PC-3 (cell line): ENCODE measurements at regions not wholly inside any gene's neighbourhood (a gene's known extent, or its start where the extent isn't known, plus 50 kb on each side); places are given as distances from the start of the nearest gene placed in this dataset.

Experiments used
- ATAC-seq: fragments of 200-7000 bp; cut with Tn5 transposase; 2 replicates; pipeline ENCODE4 v1.9.1; 2020; ENCODE audit warnings: mild to moderate bottlenecking, moderate library complexity
- BruUV-seq: library from RNA; stranded (reverse); fragments of 400-500 nt; replicated peaks from 2 replicates; lab custom pipeline; 2021; lab: Mats Ljungman, UMichigan
- CTCF ChIA-PET: fragments of 300-600 bp; sonication (Branson Sonifier 250); formaldehyde crosslinking; loops from one replicate; lab custom pipeline; 2022; ENCODE audit warnings: antibody characterized with exemption; lab: Charles Lee
- POLR2A ChIA-PET: fragments of 300-600 bp; sonication (Branson Sonifier 250); formaldehyde crosslinking; loops from one replicate; lab custom pipeline; 2022; ENCODE audit warnings: antibody characterized with exemption; ENCODE audit not compliant: unreplicated experiment; lab: Charles Lee
- DNase-seq: peaks from one replicate; pipeline ENCODE4 v3.0.0-alpha.2; 2015
- H2AFZ ChIP-seq: fragments of 300-600 bp; sonication (generic); 2 replicates; pipeline ENCODE4 v1.6.0; 2016; ENCODE audit warnings: antibody characterized with exemption, low read length
- H3F3A ChIP-seq: fragments of 300-600 bp; sonication (generic); one replicate; pipeline ENCODE4 v1.6.0; 2017; ENCODE audit warnings: antibody characterized with exemption, low read length, control low read depth, mild to moderate bottlenecking; ENCODE audit not compliant: unreplicated experiment
- H3K27ac ChIP-seq: fragments of 300-600 bp; sonication (generic); 2 replicates; pipeline ENCODE4 v1.5.1; 2016; ENCODE audit warnings: mild to moderate bottlenecking, low read length
- H3K27me3 ChIP-seq: fragments of 300-600 bp; sonication (generic); 2 replicates; pipeline ENCODE4 v1.6.1; 2016; ENCODE audit warnings: low read length, mixed read lengths
- H3K36me3 ChIP-seq: fragments of 300-600 bp; sonication (generic); 2 replicates; pipeline ENCODE4 v1.6.1; 2016; ENCODE audit warnings: low read depth, mixed run types, low read length, mixed read lengths
- H3K4me1 ChIP-seq: fragments of 300-600 bp; sonication (generic); 2 replicates; pipeline ENCODE4 v1.5.1; 2016; ENCODE audit warnings: low read length; ENCODE audit not compliant: insufficient read depth
- H3K4me2 ChIP-seq: fragments of 300-600 bp; sonication (generic); 2 replicates; pipeline ENCODE4 v1.6.0; 2016; ENCODE audit warnings: low read length
- H3K4me3 ChIP-seq: fragments of 300-600 bp; sonication (generic); 2 replicates; pipeline ENCODE4 v1.5.1; 2016; ENCODE audit warnings: mild to moderate bottlenecking, low read length, mixed read lengths
- H3K79me2 ChIP-seq: fragments of 300-600 bp; sonication (generic); 2 replicates; pipeline ENCODE4 v1.6.1; 2017; ENCODE audit warnings: low read length, mixed read lengths
- H3K9ac ChIP-seq: fragments of 300-600 bp; sonication (generic); 2 replicates; pipeline ENCODE4 v1.6.0; 2016; ENCODE audit warnings: mild to moderate bottlenecking, low read length
- H3K9me2 ChIP-seq: fragments of 300-600 bp; sonication (generic); replicated peaks from 2 replicates; pipeline ENCODE4 v1.6.1; 2016; ENCODE audit warnings: mixed run types, low read length, mixed read lengths
- H3K9me3 ChIP-seq: fragments of 300-600 bp; sonication (generic); 2 replicates; pipeline ENCODE4 v1.6.1; 2016; ENCODE audit warnings: low read length, mixed read lengths
- H4K20me1 ChIP-seq: fragments of 300-600 bp; sonication (generic); 2 replicates; pipeline ENCODE4 v1.6.1; 2016; ENCODE audit warnings: low read length, mixed read lengths
- EZH2 ChIP-seq: fragments of 300-600 bp; sonication (generic); IDR thresholded peaks from one replicate; pipeline ENCODE4 v1.6.1; 2017; ENCODE audit warnings: antibody characterized with exemption, mild to moderate bottlenecking, low read length; ENCODE audit not compliant: unreplicated experiment
- EZH2phosphoT487 ChIP-seq: fragments of 300-600 bp; sonication (generic); IDR thresholded peaks from 2 replicates; pipeline ENCODE4 v1.6.1; 2018; ENCODE audit warnings: mild to moderate bottlenecking, antibody characterized with exemption, low read length, borderline replicate concordance
- intact Hi-C: fragments of 100-400 bp; cut with micrococcal nuclease; formaldehyde crosslinking; loops from 2 replicates; pipeline ENCODE4 v1.9.0; 2023
- TF ChIP-seq, protein P1 (sequence below): fragments of 300-600 bp; sonication (generic); conservative IDR thresholded peaks from 2 replicates; pipeline ENCODE4 v1.5.1; 2017; ENCODE audit warnings: antibody characterized with exemption, low read depth, mild to moderate bottlenecking, low read length

DNA sequence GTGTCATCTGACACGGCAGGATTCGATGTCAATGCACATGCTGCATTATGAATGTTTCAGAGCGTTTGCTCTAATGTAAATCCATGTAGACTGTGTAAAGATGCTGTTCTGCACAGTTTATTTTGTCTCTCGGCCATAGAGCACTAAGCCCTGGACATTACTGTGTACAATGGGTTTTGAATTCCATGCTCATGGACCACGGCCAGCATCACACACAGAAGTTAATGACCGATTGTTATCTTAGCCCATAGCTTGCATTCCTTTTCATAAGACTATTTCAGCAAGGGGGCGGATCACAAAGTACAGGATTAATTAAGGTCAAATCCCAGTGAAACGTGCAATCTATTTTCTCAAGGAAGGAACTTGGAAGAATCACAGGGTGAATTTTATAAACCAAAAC, 286.1 kb upstream of the TENM3 start:
- no peaks in the 10 kb centered on the region for H3K4me1 ChIP-seq
- H3K36me3 ChIP-seq: no peaks in the 10 kb centered on the region
- H3K27me3 ChIP-seq: no peaks in the 10 kb centered on the region
- no peak overlapping the region for H3K27ac ChIP-seq
- no peak overlapping the region for H3K4me2 ChIP-seq
- no peaks in the 10 kb centered on the region for H4K20me1 ChIP-seq
- no peaks in the 10 kb centered on the region for H3K79me2 ChIP-seq
- no peak for ATAC-seq
- ChIA-PET POLR2A (no interaction called here), CTCF (no interaction called here)
- H3K9ac ChIP-seq: no peak overlapping the region
- no peaks in the 10 kb centered on the region for H3K9me2 ChIP-seq
- DNase-seq: no peak
- no peaks in the 10 kb centered on the region for H3F3A ChIP-seq
- no peak overlapping the region for H2AFZ ChIP-seq
- H3K9me3 ChIP-seq: no peaks in the 10 kb centered on the region
- no peak overlapping the region for H3K4me3 ChIP-seq
- intact Hi-C loops: no loop called here
- TF ChIP-seq EZH2: no peak
- BruUV-seq: no TSS peak

DNA sequence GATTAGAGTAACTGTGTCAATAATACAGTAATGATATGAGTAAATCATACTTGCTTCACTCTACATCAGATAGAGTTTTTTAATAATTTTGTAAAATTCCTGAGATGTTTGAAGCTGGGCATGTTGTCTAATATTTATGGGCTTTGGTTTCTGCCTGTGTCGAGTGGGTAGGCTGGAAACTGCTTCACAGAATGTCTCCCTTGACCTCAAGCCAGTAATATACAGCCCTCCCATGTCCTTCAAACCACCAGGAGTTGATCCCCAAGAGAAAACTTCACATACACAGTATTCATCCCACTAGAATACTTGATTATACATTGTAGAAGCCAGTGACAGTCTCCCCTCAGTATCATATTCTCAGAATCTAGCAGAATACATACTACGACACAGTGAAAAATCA, 284.8 kb upstream of the TENM3 start:
- H4K20me1 ChIP-seq: no peaks in the 10 kb centered on the region
- H3K9me3 ChIP-seq: no peaks in the 10 kb centered on the region
- ATAC-seq (no peak), DNase-seq (no peak)
- no peaks in the 10 kb centered on the region for H3K27me3 ChIP-seq
- no peak overlapping the region for H3K4me2 ChIP-seq
- H3K4me1 ChIP-seq: no peaks in the 10 kb centered on the region
- H3K9ac ChIP-seq: no peak overlapping the region
- H2AFZ ChIP-seq: no peak overlapping the region
- H3K9me2 ChIP-seq: no peaks in the 10 kb centered on the region
- intact Hi-C loops: no loop called here
- no peak for TF ChIP-seq EZH2phosphoT487
- TF ChIP-seq, protein P1, sequence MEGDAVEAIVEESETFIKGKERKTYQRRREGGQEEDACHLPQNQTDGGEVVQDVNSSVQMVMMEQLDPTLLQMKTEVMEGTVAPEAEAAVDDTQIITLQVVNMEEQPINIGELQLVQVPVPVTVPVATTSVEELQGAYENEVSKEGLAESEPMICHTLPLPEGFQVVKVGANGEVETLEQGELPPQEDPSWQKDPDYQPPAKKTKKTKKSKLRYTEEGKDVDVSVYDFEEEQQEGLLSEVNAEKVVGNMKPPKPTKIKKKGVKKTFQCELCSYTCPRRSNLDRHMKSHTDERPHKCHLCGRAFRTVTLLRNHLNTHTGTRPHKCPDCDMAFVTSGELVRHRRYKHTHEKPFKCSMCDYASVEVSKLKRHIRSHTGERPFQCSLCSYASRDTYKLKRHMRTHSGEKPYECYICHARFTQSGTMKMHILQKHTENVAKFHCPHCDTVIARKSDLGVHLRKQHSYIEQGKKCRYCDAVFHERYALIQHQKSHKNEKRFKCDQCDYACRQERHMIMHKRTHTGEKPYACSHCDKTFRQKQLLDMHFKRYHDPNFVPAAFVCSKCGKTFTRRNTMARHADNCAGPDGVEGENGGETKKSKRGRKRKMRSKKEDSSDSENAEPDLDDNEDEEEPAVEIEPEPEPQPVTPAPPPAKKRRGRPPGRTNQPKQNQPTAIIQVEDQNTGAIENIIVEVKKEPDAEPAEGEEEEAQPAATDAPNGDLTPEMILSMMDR: no peak
- no peak for TF ChIP-seq EZH2
- H3K36me3 ChIP-seq: no peaks in the 10 kb centered on the region
- ChIA-PET CTCF (no interaction called here), POLR2A (no interaction called here)
- H3K79me2 ChIP-seq: no peaks in the 10 kb centered on the region
- no TSS peak for BruUV-seq
- no peak overlapping the region for H3K27ac ChIP-seq
- H3K4me3 ChIP-seq: no peak overlapping the region
- H3F3A ChIP-seq: no peaks in the 10 kb centered on the region

DNA sequence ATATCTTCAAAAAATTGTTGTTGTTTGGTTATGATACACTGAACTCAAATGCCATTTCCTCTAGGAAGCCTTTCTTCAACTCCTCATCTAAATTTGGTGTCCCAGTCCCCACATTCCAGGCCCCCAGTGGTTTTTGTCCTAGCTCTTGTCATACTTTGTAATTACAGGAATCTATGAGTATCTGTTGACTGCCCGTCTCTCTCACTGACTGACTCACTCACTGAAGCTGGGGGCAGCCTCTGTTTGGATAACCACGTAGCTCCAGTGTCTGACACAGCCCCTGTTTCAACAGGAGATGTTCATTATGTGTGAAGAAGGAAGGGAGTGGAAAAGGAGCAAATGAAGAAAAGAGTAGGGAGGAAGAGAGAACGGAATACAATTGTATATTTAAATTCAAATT, 284.1 kb upstream of the TENM3 start:
- no peak overlapping the region for H3K27ac ChIP-seq
- ATAC-seq: no peak
- no peak overlapping the region for H3K9ac ChIP-seq

More for the DNA sequence above, 284.1 kb upstream of the TENM3 start:
- peak; percentile 15 for DNase-seq
- BruUV-seq: no TSS peak
- TF ChIP-seq EZH2phosphoT487 (no peak), EZH2 (no peak)
- TF ChIP-seq, protein P1: no peak
- no peak overlapping the region for H3K4me3 ChIP-seq
- POLR2A ChIA-PET: no interaction called here
- H3K9me2 ChIP-seq: no peaks in the 10 kb centered on the region
- intact Hi-C loops: no loop called here
- CTCF ChIA-PET: no interaction called here
- H3K4me1 ChIP-seq: no peaks in the 10 kb centered on the region
- H4K20me1 ChIP-seq: no peaks in the 10 kb centered on the region
- H3K36me3 ChIP-seq: no peaks in the 10 kb centered on the region
- H3K79me2 ChIP-seq: no peaks in the 10 kb centered on the region
- no peak overlapping the region for H2AFZ ChIP-seq
- no peaks in the 10 kb centered on the region for H3F3A ChIP-seq
- H3K4me2 ChIP-seq: no peak overlapping the region
- no peaks in the 10 kb centered on the region for H3K27me3 ChIP-seq
- no peaks in the 10 kb centered on the region for H3K9me3 ChIP-seq
